HG03135 (cell line): ENCODE measurements at regions not wholly inside any gene's neighbourhood (a gene's known extent, or its start where the extent isn't known, plus 50 kb on each side); places are given as distances from the start of the nearest gene placed in this dataset.

Source experiments
- ATAC-seq: cut with Tn5 transposase; IDR thresholded peaks from one replicate; pipeline ENCODE4 v1.9.1; 2021; ENCODE audit warnings: mild to moderate bottlenecking, moderate library complexity; ENCODE audit not compliant: unreplicated experiment

DNA sequence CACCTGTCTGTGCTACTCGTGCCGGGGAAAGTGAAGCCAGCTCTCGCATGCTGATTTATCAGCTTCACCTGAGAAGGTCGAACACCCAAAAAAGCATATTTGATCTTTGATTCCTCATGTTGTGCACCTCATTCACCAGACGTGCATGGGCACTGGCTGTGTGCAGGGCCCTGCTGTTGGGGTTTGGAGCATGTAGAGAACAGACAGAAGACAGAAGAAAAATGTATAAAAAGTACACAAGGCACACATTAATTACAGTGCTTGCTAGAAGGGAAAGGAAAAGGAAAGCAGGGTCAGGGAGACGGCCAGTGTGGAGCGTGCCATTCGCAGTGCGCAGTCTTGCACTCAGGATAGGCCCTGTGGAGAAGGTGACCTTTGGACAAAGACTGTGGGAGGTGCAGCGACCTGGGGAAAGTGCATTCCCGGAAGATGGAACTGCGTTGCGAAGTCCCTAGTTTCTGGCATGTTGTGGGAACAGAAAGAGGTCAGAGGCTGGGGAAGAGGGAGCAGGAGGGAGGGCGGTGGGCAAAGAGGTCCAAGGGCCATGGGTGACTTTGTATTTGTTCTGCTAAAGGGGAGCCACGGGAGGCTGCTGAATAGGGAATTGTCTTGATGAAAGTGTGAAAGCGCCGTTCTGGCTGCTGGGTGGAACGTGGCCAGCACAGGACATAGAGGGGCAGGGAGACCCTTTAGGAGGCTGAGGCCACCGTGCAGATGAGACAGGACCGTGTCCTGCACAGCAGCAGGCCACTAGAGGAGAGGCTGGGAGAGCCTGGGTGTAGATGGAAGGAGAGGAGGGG lies 232.8 kb downstream of the GLRX3 start:
- no peak for ATAC-seq

DNA sequence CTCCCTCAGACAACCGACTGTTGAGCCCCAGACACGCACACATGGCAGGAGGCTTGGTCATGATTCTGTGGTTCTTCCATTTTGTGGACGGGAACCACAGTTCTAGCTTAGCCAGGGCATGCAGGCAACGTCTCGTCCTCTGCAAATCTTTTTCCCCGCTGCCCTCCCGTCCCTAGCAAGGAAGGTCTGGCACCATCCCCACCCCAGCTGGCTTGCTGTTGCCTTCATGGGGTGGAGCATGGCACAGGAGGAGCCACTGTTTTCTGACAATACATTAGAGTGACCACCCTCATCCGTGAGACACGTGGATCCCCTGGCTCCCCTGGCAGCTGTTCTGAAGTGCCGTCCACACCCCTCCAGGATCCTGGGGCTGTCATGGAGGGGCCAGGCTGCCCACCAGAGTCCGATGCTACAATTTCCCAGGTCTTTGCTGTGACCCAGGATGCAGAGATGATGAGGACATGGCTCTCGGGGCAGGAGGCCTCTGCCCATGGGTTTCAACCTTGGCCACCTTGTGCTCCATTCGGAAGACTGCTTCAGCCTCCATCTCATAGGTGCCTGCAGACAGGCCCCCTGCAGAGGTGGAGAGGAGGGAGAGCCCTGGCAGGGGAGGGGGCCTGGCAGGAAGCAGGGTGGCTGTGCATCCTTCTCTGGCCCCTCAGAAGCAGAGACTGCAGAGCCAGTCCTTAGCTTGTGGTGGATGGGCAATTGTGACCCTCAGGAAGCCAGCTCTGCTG lies 233.6 kb downstream of the GLRX3 start:
- no peak for ATAC-seq

DNA sequence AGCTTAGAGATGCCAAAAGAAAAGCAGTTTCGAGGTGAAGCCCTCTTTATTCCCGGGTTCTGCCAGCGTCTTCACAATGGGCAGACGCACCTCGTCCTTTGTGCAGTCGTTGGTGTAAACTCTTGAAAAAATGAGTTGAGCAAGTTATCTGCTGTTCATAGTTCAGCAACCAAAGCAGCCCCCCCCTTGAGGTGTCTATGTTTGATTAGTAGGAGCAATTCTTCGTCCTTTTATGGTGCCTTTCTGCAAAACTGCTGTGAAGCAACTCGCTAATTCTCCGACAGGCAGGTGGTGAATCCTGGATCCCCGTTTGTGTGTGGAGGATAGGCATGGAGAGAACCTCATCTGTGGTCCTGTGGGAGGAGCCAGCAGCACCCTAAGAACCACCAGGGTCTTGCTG lies 234.5 kb downstream of the GLRX3 start:
- ATAC-seq, result no peak

GRCh38 chr10:130371156-130371555 lies 235.0 kb downstream of the GLRX3 start:
- no peak for ATAC-seq

DNA sequence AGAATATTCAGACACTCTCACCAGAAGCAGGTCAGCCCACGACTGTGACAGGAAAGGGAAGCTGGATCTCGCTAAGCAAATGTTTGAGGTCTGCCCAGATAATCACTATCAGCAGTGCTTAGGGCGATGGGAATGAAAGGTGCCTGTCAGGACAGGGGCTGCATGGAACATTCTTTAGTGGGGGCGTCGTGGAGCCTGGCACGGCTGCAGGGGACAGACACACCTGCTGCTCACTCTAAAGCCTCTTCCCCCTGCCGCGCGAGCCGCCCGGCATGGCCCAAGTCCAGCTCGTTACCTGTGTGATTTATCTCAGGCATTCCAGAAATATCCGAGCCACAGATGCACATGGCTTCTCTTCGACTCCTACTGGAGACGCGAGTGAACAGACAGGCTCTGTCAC lies 235.5 kb downstream of the GLRX3 start:
- ATAC-seq, result no peak

DNA sequence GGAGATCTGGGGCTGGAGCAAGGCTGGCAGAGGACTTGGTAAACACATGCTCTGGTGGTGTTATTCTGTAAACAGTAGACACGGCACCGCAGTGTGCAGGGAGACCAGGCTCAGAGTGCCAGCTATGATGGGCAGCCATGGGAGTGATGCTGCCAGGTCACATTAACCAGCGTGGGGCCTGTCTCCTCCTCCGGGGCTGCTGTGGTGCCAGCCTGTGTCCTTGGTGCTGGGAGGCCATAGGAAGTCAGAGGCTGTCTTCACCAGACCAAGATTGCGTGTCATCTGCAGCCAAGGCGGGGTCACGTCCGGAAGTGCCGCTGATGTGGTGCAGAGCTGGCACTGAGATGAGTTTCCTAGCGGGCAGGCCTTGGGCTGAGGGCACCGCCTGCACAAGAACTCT lies 236.0 kb downstream of the GLRX3 start:
- no peak for ATAC-seq

GRCh38 chr10:130372866-130373265 lies 236.7 kb downstream of the GLRX3 start:
- ATAC-seq, result no peak

GRCh38 chr10:130377986-130378540 lies 241.9 kb downstream of the GLRX3 start:
- ATAC-seq, result no peak

DNA sequence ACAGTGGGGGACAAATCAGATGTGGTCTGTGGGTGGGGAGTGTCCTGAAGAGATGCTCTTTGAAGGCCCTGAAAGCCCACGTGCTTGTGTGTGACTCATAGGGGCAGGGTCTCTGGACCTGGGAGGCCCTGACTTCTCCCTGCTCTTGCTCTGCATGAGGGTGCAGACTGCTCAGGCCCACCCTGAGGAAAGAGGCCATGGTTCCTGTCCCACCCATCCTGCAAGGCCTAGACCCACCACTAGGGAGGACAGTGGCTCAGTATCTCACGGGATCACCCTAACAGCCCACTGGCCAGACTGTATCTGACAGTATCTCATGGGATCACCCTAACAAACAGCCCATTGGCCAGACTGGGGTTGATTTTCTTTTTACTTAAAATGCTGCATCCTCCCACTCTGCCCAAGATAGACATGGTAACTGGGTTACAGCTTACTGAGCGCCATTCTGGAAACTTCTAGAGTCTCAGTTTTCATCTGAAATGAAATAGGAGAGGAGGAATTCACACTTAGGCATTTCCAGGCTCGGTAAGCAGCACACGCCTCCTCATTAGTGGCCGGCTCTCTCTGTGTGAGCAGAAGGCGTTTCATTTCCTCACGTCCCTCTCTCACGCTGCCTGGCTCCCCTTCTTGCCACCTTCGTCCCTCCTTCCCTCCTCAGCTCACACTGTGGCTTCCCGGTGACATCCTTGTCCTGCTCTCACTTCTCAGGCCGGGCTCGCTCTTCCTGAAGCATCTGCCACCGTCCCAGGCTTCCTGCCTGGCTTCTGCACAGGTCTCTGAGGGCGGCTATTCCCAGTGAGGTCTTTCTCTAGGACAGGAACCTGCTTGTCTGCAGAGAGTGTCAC lies 242.6 kb downstream of the GLRX3 start:
- ATAC-seq, result no peak

- no peak for ATAC-seq
Measured at GRCh38 chr10:130380056-130380455, 243.9 kb downstream of the GLRX3 start.

DNA sequence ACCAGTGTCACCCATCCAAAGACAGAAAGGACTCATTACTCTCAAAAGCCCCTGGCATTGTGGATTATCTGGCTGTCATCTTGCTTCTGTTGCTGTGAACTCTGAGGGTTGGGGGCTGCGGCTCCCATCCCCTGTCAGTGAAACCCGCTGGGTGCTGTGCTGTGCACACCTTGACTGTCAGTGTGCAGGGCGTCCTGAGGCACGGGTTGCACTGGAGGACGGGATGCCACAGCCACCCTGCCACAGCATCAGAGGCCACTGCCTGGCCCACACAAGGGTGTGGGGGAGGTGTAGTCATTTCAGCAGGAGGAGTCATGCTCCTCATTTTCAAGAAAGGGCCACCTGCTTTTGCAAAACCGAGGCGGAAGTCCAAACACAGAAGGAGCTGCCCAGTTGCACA lies 245.8 kb downstream of the GLRX3 start:
- no peak for ATAC-seq

GRCh38 chr10:130387936-130388580 lies 251.9 kb downstream of the GLRX3 start:
- no peak for ATAC-seq

DNA sequence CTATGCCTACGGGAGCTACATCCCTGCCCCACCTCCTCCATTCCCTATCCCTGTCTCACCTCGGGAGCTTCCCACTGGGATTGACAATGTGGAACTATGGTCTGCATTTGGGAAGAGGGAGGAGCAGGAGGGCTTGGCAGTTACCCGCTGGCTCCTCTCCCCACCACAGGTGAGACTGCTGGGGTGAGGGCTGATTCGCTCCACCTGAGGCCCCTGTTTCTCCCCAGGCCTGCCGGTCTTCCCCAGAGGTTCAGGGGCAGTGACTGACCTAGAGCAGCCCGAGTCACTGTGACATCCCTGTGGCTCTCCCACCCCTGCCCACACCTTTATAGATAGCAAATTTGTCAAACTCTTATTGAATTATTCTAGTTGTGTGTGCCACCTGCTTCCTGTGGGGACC lies 252.6 kb downstream of the GLRX3 start:
- ATAC-seq, result no peak

- no peak for ATAC-seq
Measured at GRCh38 chr10:130389906-130390305, 253.7 kb downstream of the GLRX3 start.

- no peak for ATAC-seq
Measured at GRCh38 chr10:130392031-130392430, 255.8 kb downstream of the GLRX3 start.

DNA sequence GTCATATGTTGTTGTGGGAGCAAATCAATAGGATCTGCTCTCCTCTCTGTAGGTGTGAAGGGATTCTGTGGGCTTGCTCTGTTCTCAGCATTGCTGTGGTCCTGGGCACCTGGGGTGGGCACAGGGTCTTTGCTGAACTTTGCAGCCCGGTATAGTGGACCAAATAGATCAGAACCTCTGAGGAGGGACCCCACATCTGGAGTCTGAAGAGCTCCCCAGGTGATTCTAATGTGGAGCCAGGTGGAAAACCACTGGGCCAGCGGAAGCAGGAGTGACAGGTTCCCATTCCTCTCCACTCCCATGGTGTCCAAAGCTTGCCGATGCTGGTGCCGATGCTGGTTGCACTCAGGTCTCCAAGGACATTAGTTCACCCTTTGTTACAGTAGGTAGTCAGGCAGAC lies 257.2 kb downstream of the GLRX3 start:
- ATAC-seq, result no peak

DNA sequence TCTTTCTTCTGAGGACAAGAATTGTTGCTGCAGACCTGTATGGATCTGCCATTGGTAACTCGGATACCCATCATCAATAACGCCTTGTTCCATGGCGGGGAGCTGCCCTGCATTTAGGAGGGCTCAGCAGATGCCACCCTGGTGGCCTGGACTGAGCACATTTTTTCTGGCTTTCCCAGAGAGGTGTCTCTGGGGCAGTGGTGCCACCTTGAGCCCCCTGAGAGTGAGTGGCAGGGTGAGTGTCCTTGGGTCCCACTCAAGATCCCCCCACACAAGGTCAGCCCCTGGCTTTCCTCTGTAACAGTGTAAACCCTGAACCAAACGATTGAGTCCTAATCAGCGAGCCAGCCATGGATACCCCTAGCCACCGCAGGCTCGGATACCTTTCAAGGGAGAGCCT lies 258.6 kb downstream of the GLRX3 start:
- ATAC-seq, result no peak

DNA sequence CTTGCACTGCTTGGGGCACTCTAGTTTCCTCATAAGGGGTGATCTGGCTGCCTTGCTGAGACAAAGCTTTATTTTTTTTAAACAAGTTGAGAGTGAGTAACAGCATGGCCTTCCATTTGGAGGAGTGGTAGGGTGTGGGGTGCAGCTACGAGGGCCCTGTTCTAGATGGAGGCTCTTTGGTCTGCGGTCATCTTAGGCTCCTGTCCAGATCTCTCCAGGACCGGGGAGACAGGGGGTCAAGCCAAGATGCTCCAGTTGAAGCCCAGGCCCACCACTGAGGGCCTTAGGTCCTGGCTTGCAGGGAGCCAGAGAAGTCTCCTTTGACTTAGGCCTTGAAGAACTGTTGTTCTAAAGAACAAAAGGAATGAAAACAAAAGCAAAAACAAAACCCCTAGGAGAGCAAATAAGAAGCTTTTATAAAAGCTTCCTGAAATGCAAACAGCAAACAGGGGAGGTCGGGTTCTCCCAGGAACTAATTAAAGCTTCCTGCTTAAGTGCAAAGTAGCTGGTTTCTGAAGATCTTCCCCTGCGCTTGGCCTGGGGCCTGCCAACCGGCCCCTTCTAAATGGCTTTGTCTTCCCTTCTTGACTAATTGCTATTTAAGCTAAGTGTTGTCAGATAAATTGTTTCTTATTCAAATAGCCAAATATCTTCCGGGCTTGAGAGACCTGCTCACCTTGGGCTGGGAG lies 259.2 kb downstream of the GLRX3 start:
- ATAC-seq, result no peak

GRCh38 chr10:130396044-130396443 lies 259.9 kb downstream of the GLRX3 start:
- no peak for ATAC-seq
